HFFc6 (cell line): ENCODE measurements at regions not wholly inside any gene's neighbourhood (a gene's known extent, or its start where the extent isn't known, plus 50 kb on each side); places are given as distances from the start of the nearest gene placed in this dataset.
"Not testable (repeated sequence)": the region's sequence is repeated elsewhere in the genome, so short reads cannot be mapped to it uniquely, and the experiment has no call there.

Experiments used
- DNase-seq: peaks from one replicate; pipeline ENCODE4 v3.0.0-alpha.2; 2018
- H3K27ac Mint-ChIP-seq: 2 replicates; pipeline ENCODE4 v1.8.0; 2020; ENCODE audit warnings: mild to moderate bottlenecking, mixed read lengths
- H3K27me3 Mint-ChIP-seq: 2 replicates; pipeline ENCODE4 v1.8.0; 2021; ENCODE audit warnings: mild to moderate bottlenecking, moderate library complexity, mixed read lengths; ENCODE audit not compliant: insufficient read depth
- H3K36me3 Mint-ChIP-seq: 2 replicates; pipeline ENCODE4 v1.8.0; 2021; ENCODE audit warnings: low read depth, mixed read lengths
- H3K4me1 Mint-ChIP-seq: 2 replicates; pipeline ENCODE4 v1.8.0; 2020; ENCODE audit warnings: low read depth, mixed read lengths
- H3K4me3 Mint-ChIP-seq: 2 replicates; pipeline ENCODE4 v1.8.0; 2020; ENCODE audit warnings: mild to moderate bottlenecking, moderate library complexity, mixed read lengths
- H3K9me3 Mint-ChIP-seq: 2 replicates; pipeline ENCODE4 v1.8.0; 2020; ENCODE audit warnings: mild to moderate bottlenecking, mixed read lengths
- CTCF ChIP-seq: fragments of 200-600 bp; sonication (generic); IDR thresholded peaks from 2 replicates; pipeline ENCODE4 v1.5.0; 2021; ENCODE audit warnings: antibody characterized with exemption, mild to moderate bottlenecking

- TF ChIP-seq CTCF, result no peak
- Mint-ChIP-seq H3K27me3 (peaks cover 22% of the 10 kb centered on the region), H3K27ac (no peak overlapping the region), H3K4me3 (no peak overlapping the region), H3K4me1 (no peaks in the 10 kb centered on the region), H3K36me3 (peaks cover 4% of the 10 kb centered on the region; the same call in 1 of the 2 replicates), H3K9me3 (no peaks in the 10 kb centered on the region)
- no peak for DNase-seq
Observed at GRCh38 chr11:71323876-71324526, 71.6 kb upstream of the SHANK2 start.

GRCh38 chr11:71322861-71323582 is 70.6 kb upstream of the SHANK2 start:
- Mint-ChIP-seq H3K27me3 (peaks cover 25% of the 10 kb centered on the region), H3K27ac (no peak overlapping the region), H3K9me3 (no peaks in the 10 kb centered on the region), H3K4me3 (no peak overlapping the region), H3K4me1 (no peaks in the 10 kb centered on the region), H3K36me3 (peaks cover 4% of the 10 kb centered on the region; the same call in 1 of the 2 replicates)
- no peak for DNase-seq
- no peak for TF ChIP-seq CTCF

GRCh38 chr11:71322192-71322735 is 69.9 kb upstream of the SHANK2 start:
- TF ChIP-seq CTCF, result no peak

GRCh38 chr11:71321433-71322191 is 69.2 kb upstream of the SHANK2 start:
- Mint-ChIP-seq H3K9me3 (peaks cover 12% of the 10 kb centered on the region), H3K4me1 (no peaks in the 10 kb centered on the region), H3K27me3 (peaks cover 24% of the 10 kb centered on the region), H3K27ac (no peak overlapping the region), H3K4me3 (no peak overlapping the region), H3K36me3 (peaks cover 4% of the 10 kb centered on the region; the same call in 1 of the 2 replicates)
- no peak for DNase-seq
- TF ChIP-seq CTCF, result no peak

More at GRCh38 chr11:71322192-71322735, 69.9 kb upstream of the SHANK2 start:
- no peaks in the 10 kb centered on the region for H3K4me1 Mint-ChIP-seq
- H3K27me3 Mint-ChIP-seq, result peaks cover 29% of the 10 kb centered on the region
- no peak for DNase-seq
- H3K4me3 Mint-ChIP-seq, result no peak overlapping the region
- H3K36me3 Mint-ChIP-seq, result peaks cover 4% of the 10 kb centered on the region; the same call in 1 of the 2 replicates
- H3K27ac Mint-ChIP-seq, result no peak overlapping the region
- peaks cover 6% of the 10 kb centered on the region for H3K9me3 Mint-ChIP-seq

- Mint-ChIP-seq H3K27me3 (peaks cover 23% of the 10 kb centered on the region), H3K4me1 (no peaks in the 10 kb centered on the region), H3K4me3 (no peak overlapping the region), H3K36me3 (no peaks in the 10 kb centered on the region), H3K9me3 (peaks cover 17% of the 10 kb centered on the region), H3K27ac (no peak overlapping the region)
- TF ChIP-seq CTCF, result no peak
- no peak for DNase-seq
Observed at GRCh38 chr11:71316701-71317100, 64.3 kb upstream of the SHANK2 start.

GRCh38 chr11:71312616-71313015 is 60.2 kb upstream of the SHANK2 start:
- not testable (repeated sequence) for H3K4me3 Mint-ChIP-seq, H3K27ac Mint-ChIP-seq, DNase-seq, H3K4me1 Mint-ChIP-seq, H3K36me3 Mint-ChIP-seq
- H3K9me3 Mint-ChIP-seq, result peaks cover 15% of the 10 kb centered on the region
- H3K27me3 Mint-ChIP-seq, result peaks cover 25% of the 10 kb centered on the region
